PC-3 (cell line): ENCODE measurements at regions not wholly inside any gene's neighbourhood (a gene's known extent, or its start where the extent isn't known, plus 50 kb on each side); places are given as distances from the start of the nearest gene placed in this dataset.

Experiments
- ATAC-seq: fragments of 200-7000 bp; cut with Tn5 transposase; 2 replicates; pipeline ENCODE4 v1.9.1; 2020; ENCODE audit warnings: mild to moderate bottlenecking, moderate library complexity
- BruUV-seq: library from RNA; stranded (reverse); fragments of 400-500 nt; replicated peaks from 2 replicates; lab custom pipeline; 2021; lab: Mats Ljungman, UMichigan
- CTCF ChIA-PET: fragments of 300-600 bp; sonication (Branson Sonifier 250); formaldehyde crosslinking; loops from one replicate; lab custom pipeline; 2022; ENCODE audit warnings: antibody characterized with exemption; lab: Charles Lee
- POLR2A ChIA-PET: fragments of 300-600 bp; sonication (Branson Sonifier 250); formaldehyde crosslinking; loops from one replicate; lab custom pipeline; 2022; ENCODE audit warnings: antibody characterized with exemption; ENCODE audit not compliant: unreplicated experiment; lab: Charles Lee
- DNase-seq: peaks from one replicate; pipeline ENCODE4 v3.0.0-alpha.2; 2015
- H2AFZ ChIP-seq: fragments of 300-600 bp; sonication (generic); 2 replicates; pipeline ENCODE4 v1.6.0; 2016; ENCODE audit warnings: antibody characterized with exemption, low read length
- H3F3A ChIP-seq: fragments of 300-600 bp; sonication (generic); one replicate; pipeline ENCODE4 v1.6.0; 2017; ENCODE audit warnings: antibody characterized with exemption, low read length, control low read depth, mild to moderate bottlenecking; ENCODE audit not compliant: unreplicated experiment
- H3K27ac ChIP-seq: fragments of 300-600 bp; sonication (generic); 2 replicates; pipeline ENCODE4 v1.5.1; 2016; ENCODE audit warnings: mild to moderate bottlenecking, low read length
- H3K27me3 ChIP-seq: fragments of 300-600 bp; sonication (generic); 2 replicates; pipeline ENCODE4 v1.6.1; 2016; ENCODE audit warnings: low read length, mixed read lengths
- H3K36me3 ChIP-seq: fragments of 300-600 bp; sonication (generic); 2 replicates; pipeline ENCODE4 v1.6.1; 2016; ENCODE audit warnings: low read depth, mixed run types, low read length, mixed read lengths
- H3K4me1 ChIP-seq: fragments of 300-600 bp; sonication (generic); 2 replicates; pipeline ENCODE4 v1.5.1; 2016; ENCODE audit warnings: low read length; ENCODE audit not compliant: insufficient read depth
- H3K4me2 ChIP-seq: fragments of 300-600 bp; sonication (generic); 2 replicates; pipeline ENCODE4 v1.6.0; 2016; ENCODE audit warnings: low read length
- H3K4me3 ChIP-seq: fragments of 300-600 bp; sonication (generic); 2 replicates; pipeline ENCODE4 v1.5.1; 2016; ENCODE audit warnings: mild to moderate bottlenecking, low read length, mixed read lengths
- H3K79me2 ChIP-seq: fragments of 300-600 bp; sonication (generic); 2 replicates; pipeline ENCODE4 v1.6.1; 2017; ENCODE audit warnings: low read length, mixed read lengths
- H3K9ac ChIP-seq: fragments of 300-600 bp; sonication (generic); 2 replicates; pipeline ENCODE4 v1.6.0; 2016; ENCODE audit warnings: mild to moderate bottlenecking, low read length
- H3K9me2 ChIP-seq: fragments of 300-600 bp; sonication (generic); replicated peaks from 2 replicates; pipeline ENCODE4 v1.6.1; 2016; ENCODE audit warnings: mixed run types, low read length, mixed read lengths
- H3K9me3 ChIP-seq: fragments of 300-600 bp; sonication (generic); 2 replicates; pipeline ENCODE4 v1.6.1; 2016; ENCODE audit warnings: low read length, mixed read lengths
- H4K20me1 ChIP-seq: fragments of 300-600 bp; sonication (generic); 2 replicates; pipeline ENCODE4 v1.6.1; 2016; ENCODE audit warnings: low read length, mixed read lengths
- EZH2 ChIP-seq: fragments of 300-600 bp; sonication (generic); IDR thresholded peaks from one replicate; pipeline ENCODE4 v1.6.1; 2017; ENCODE audit warnings: antibody characterized with exemption, mild to moderate bottlenecking, low read length; ENCODE audit not compliant: unreplicated experiment
- EZH2phosphoT487 ChIP-seq: fragments of 300-600 bp; sonication (generic); IDR thresholded peaks from 2 replicates; pipeline ENCODE4 v1.6.1; 2018; ENCODE audit warnings: mild to moderate bottlenecking, antibody characterized with exemption, low read length, borderline replicate concordance
- intact Hi-C: fragments of 100-400 bp; cut with micrococcal nuclease; formaldehyde crosslinking; loops from 2 replicates; pipeline ENCODE4 v1.9.0; 2023
- TF ChIP-seq, protein P1 (sequence below): fragments of 300-600 bp; sonication (generic); conservative IDR thresholded peaks from 2 replicates; pipeline ENCODE4 v1.5.1; 2017; ENCODE audit warnings: antibody characterized with exemption, low read depth, mild to moderate bottlenecking, low read length

DNA sequence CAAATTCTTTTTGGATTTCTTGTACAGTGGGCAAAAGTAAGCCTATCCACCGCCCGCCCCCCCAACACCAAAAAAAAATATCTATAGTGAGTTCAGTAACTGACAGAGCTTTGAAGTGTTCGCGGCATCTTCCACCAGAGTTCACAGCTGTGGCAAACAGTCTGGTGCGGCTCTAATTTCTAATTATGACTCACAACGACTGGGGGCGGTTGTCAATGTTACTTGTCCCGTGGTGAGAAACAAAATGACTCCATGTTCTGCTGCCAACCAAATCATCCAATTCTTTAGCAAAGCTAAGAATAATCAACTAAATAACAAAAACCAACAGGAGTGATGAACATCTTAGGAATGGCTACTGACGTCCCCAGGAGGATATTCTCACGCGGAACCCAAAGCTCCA lies 392.5 kb upstream of the SALL3 start:
- Histone ChIP-seq H2AFZ (no peak overlapping the region), H3K4me1 (no peaks in the 10 kb centered on the region), H3K27ac (no peak overlapping the region), H3F3A (no peaks in the 10 kb centered on the region), H3K79me2 (no peaks in the 10 kb centered on the region), H3K9me3 (no peaks in the 10 kb centered on the region), H3K4me2 (no peak overlapping the region), H3K4me3 (no peak overlapping the region), H3K9ac (no peak overlapping the region), H4K20me1 (no peaks in the 10 kb centered on the region), H3K9me2 (no peaks in the 10 kb centered on the region), H3K27me3 (peaks cover 75% of the 10 kb centered on the region), H3K36me3 (no peaks in the 10 kb centered on the region)
- ChIA-PET POLR2A (no interaction called here), CTCF (no interaction called here)
- ATAC-seq (no peak), DNase-seq (no peak)
- intact Hi-C loops = no loop called here
- TF ChIP-seq EZH2 = no peak
- TF ChIP-seq EZH2phosphoT487 = no peak
- TF ChIP-seq, protein P1, sequence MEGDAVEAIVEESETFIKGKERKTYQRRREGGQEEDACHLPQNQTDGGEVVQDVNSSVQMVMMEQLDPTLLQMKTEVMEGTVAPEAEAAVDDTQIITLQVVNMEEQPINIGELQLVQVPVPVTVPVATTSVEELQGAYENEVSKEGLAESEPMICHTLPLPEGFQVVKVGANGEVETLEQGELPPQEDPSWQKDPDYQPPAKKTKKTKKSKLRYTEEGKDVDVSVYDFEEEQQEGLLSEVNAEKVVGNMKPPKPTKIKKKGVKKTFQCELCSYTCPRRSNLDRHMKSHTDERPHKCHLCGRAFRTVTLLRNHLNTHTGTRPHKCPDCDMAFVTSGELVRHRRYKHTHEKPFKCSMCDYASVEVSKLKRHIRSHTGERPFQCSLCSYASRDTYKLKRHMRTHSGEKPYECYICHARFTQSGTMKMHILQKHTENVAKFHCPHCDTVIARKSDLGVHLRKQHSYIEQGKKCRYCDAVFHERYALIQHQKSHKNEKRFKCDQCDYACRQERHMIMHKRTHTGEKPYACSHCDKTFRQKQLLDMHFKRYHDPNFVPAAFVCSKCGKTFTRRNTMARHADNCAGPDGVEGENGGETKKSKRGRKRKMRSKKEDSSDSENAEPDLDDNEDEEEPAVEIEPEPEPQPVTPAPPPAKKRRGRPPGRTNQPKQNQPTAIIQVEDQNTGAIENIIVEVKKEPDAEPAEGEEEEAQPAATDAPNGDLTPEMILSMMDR = no peak
- no TSS peak for BruUV-seq

GRCh38 chr18:78587626-78588600 lies 391.7 kb upstream of the SALL3 start:
- H3K27me3 ChIP-seq = peaks cover 67% of the 10 kb centered on the region
- H3K27ac ChIP-seq = no peak overlapping the region
- H3K9ac ChIP-seq = no peak overlapping the region
- H3K4me3 ChIP-seq = no peak overlapping the region
- H3K4me1 ChIP-seq = no peaks in the 10 kb centered on the region
- no peaks in the 10 kb centered on the region for H3F3A ChIP-seq
- no peak overlapping the region for H3K4me2 ChIP-seq
- no peaks in the 10 kb centered on the region for H3K9me3 ChIP-seq
- BruUV-seq = no TSS peak
- CTCF ChIA-PET = no interaction called here
- no peaks in the 10 kb centered on the region for H3K79me2 ChIP-seq
- intact Hi-C loops = no loop called here
- no peaks in the 10 kb centered on the region for H4K20me1 ChIP-seq
- H3K36me3 ChIP-seq = no peaks in the 10 kb centered on the region
- DNase-seq (no peak), ATAC-seq (no peak)
- H2AFZ ChIP-seq = no peak overlapping the region
- TF ChIP-seq EZH2phosphoT487 = no peak
- POLR2A ChIA-PET = no interaction called here
- H3K9me2 ChIP-seq = no peaks in the 10 kb centered on the region

DNA sequence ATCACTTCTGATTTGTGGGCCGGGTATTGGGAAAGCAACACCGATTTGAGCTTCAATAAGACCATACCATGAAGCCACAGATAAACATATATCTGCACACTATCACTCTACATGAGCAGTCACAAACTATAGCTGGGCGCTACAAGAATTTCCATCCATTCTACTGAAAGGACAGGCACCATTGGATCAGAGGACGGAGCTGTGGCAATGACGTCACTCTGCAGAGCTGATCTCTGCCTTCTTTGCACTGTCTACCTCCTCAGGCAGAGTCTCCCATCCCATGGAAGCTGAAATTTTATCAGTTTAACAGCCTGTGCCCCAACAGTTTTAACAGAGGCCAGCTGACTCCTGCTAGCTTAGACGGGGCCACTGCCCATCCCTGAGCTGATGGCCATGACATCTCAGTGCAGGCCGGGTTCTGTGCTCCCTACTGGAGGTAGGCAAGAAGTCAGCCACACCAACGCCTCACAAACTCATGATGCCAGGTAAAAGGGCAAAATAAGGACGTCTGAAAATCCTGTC lies 389.6 kb upstream of the SALL3 start:
- peaks cover 54% of the 10 kb centered on the region for H3K27me3 ChIP-seq
- no peaks in the 10 kb centered on the region for H3K9me2 ChIP-seq
- H3K9me3 ChIP-seq = no peaks in the 10 kb centered on the region
- no peak overlapping the region for H3K4me3 ChIP-seq
- intact Hi-C loops = no loop called here
- H3K9ac ChIP-seq = no peak overlapping the region
- no peak overlapping the region for H3K4me2 ChIP-seq
- no peak overlapping the region for H3K27ac ChIP-seq
- H3K79me2 ChIP-seq = no peaks in the 10 kb centered on the region
- no peak for DNase-seq
- H4K20me1 ChIP-seq = no peaks in the 10 kb centered on the region
- no peak for ATAC-seq
- no TSS peak for BruUV-seq
- H3F3A ChIP-seq = no peaks in the 10 kb centered on the region
- H3K4me1 ChIP-seq = no peaks in the 10 kb centered on the region
- no peaks in the 10 kb centered on the region for H3K36me3 ChIP-seq
- TF ChIP-seq EZH2phosphoT487 (no peak), EZH2 (no peak)
- TF ChIP-seq, protein P1 = no peak
- POLR2A ChIA-PET = no interaction called here
- CTCF ChIA-PET = no interaction called here
- no peak overlapping the region for H2AFZ ChIP-seq
